Stimulated activated CD4-positive, alpha-beta T cell treated with anti-CD3 and anti-CD28 coated beads, Interleukin-15, amount 100 ng/mL, for 1 hour (primary cell): ENCODE measurements at regions not wholly inside any gene's neighbourhood (a gene's known extent, or its start where the extent isn't known, plus 50 kb on each side); places are given as distances from the start of the nearest gene placed in this dataset.

Experiments used
- DNase-seq, 2 donors: peaks; one replicate each; pipeline ENCODE4 v3.0.0-alpha.2; 2020; ENCODE audit warnings: low read depth in 1 of 2, low spot score in 1 of 2

DNA sequence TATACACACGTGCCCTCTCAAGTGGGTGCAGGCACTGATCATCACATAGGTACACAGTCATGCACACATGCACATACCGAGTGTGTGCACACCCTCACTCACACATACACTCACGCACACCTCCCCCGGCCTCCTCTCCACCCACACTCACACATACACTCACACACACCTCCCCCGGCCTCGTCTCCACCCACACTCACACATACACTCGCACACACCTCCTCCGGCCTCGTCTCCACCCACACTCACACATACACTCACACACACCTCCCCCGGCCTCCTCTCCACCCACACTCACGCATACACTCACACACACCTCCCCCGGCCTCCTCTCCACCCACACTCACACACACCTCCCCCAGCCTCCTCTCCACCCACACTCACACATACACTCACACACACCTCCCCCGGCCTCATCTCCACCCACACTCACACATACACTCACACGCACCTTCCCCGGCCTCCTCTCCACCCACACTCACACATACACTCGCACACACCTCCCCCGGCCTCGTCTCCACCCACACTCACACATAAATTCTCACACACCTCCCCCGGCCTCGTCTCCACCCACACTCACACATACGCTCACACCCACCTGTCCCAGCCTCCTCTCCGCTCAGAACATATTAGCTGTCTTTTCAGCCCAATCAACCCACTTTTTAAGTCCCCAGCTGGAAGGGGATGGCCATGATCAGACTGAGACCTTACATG, 105.2 kb upstream of the VSTM2B start:
- DNase-seq, result no peak

DNA sequence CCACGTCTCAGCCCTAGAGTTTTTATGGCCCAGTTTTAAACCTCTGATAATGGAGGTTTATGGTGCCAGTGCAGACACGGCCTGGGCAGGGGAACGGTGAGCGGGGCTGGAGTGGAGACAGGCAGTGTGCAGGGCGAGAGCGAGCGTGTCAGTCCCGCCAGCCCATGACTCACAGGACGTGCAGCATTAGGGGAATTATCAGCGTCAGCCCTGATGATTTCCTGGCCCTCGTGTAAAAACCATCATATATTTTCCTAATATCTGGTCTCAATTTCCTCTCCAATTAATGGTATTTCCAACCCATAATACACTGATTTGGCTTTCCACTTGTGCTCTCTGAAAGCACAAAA, 104.6 kb upstream of the VSTM2B start:
- DNase-seq, result no peak

DNA sequence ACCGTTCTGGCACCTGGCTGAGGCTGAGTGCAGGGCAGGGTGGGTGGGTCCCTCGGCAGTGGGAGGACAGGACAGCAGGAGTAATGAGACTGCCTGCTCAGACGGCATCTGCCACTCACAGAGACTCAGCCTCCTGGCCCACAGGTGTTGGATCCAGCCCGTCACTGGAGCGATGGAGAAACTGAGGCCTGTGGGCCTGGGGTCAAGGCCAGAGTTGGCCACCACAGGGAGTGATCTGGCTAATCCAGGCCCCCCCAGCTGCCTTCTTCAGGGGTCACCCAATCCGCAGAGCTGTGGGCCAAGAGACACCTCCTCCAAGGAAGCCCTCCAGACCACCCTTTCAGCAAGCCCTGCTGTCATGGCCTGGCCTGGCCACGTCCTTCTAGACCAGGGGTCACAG, 103.7 kb upstream of the VSTM2B start:
- DNase-seq, result no peak

DNA sequence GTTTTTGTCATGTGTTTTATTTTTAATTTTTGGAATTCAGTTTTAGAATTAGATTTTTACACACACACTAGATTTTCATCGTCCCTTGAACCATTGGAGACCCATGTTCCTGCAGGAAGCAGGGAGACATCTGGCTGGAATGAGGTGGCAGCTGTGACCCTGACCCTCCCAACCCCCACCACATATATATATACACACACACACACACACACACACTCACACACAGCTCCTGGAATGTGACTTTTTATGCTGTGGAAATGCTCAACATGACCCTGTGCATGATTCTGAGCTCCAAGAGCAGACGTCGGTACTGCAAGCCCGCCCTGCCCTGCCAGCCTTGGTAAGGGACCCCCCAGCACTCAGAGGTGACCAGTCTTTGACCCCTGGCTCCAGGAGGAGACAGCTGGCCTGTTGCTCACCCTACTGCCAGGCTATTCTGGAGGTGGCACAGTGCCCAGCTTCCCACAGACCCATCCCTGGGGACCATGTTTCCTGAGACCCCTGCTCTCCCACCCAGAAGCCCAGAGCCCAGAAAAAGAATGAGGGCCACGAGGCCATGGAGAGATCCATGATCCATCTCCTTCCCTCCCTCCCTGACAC, 103.2 kb upstream of the VSTM2B start:
- no peak for DNase-seq

DNA sequence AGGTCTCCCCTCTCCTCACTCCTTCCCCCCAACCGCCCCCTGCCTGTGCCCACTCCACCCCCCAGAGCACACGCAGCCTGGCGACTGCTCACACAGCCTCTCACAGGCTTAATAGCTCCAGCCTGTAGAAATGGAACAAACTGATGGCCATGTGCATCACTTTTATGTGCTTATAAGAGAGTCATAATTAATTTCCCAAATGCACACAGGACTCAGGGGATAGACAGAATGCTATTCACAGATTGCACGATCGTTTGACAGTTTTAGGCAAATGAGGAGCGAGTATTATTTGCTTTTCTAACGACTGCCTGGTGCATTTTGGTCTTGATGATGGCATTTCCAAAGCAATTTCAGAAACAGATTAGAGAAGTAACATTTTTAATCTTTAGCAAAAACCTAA, 97.7 kb upstream of the VSTM2B start:
- no peak for DNase-seq

DNA sequence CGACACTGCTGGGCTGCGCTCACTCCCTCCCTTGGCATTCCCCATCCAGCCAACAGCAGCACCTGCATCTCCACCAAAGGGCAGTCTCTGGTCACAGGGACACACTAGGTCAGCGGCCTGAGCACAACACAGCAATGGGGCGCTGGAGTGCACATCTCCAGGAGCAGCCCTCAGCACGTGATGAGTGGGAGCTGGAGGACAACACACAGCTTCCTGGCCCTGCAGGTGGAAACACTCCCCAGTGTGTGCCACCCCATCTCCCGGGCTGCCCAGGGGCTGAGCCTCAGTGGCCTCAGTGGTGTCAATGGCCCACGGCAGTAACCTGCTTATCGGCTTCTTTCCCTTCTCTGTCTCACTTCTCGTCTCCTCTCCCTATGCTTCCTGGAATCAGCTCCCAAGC, 96.8 kb upstream of the VSTM2B start:
- DNase-seq, result no peak

DNA sequence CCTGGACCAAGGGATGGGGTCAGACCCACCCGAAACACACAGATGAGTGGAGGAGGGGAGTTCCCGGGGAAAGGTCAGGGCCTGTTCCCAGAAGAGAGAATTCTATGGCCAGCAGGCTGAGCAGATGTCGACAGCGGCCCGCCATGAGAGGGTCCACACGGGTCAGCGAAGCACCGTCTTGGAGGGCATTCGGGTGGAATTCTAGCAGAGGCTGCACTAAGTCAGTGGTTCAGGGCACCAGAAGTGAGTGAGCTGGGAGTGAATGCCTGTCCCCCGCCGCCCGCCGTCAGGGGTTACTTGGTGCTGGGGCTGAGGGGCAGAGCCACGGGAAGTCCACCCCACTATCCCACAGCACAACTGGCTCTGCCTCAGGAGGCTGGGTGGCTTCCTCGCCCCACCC, 96.2 kb upstream of the VSTM2B start:
- DNase-seq, result no peak

DNA sequence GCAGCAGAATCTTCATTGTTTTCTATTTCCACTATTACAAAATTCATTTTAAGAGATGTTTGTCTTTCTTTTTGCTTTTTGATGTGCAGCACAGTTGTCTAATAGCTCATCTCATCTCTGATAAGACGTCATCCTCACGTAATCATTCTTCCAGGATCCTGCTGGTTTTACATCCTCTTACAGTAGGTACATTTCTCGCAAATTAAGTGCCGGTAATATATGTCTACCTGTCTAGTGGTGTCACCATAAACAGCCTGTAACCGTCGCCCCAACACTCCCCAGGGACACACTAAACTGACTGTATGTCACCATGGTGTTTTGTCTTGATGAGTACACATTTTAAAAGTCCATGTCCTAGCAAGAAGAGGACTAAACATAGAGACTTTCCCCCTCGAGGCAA, 94.5 kb upstream of the VSTM2B start:
- no peak for DNase-seq

DNA sequence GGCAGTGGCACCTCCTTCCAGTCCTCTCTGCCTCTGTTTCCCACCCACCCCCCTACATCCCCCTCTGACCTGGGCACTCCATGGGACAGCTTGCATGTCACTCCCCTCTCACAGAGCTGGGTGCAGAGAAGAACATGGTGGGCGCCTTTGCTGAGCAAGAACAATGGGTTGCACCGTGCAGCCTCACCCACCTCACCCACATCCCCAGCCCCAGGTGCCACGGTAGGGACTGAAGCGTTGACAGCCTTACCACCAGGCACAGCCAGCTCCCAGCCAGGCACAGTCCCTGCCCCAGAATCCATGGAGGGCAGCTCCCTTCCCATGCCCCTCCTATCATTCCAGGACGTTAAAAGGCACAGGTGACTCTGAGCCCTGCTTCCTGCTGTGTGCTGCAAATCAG, 93.1 kb upstream of the VSTM2B start:
- no peak for DNase-seq

DNA sequence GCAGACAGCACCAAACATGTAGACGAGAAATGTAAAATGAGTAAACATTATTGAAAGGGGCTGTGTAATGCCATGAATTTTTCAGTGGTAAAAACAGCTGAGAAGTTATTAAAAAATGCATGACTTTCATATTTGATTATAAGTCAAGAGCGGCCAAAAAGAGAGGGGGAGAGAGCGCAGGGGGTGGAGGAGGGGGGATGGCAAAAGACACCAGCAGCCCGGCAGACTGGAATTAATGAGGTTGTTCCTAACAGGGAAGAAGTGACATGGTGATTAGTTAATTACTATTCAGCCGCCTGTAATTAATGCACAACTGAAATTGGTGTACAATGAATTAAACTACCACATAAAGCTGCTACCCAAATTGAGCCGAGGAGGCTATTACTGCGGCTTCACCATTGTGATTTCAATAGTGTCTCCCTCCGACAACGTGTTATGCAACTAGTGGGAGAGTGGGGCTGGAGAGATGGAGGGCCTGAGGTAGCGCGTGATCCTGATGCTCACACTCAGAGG, 89.1 kb upstream of the VSTM2B start:
- no peak for DNase-seq

DNA sequence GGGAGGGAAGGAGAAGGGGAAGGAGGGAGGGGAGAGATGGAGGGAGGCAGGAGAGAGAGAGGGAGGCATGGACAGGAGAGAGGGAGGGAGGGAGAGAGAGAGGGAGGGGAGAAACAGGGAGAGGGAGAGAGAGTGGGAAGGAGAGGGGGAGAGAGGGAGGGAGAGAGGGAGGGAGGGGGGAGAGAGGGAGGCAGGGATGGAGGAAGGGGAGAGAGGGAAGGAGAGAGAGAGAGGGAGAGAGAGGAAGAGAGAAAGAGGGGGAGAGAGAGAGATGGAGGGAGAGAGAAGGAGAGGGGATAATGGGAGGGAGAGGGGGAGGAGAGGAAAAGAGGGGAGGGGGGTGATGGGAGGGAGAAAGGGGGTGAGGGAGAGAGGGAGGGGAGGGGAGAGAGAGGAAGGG, 86.8 kb upstream of the VSTM2B start:
- no peak for DNase-seq

DNA sequence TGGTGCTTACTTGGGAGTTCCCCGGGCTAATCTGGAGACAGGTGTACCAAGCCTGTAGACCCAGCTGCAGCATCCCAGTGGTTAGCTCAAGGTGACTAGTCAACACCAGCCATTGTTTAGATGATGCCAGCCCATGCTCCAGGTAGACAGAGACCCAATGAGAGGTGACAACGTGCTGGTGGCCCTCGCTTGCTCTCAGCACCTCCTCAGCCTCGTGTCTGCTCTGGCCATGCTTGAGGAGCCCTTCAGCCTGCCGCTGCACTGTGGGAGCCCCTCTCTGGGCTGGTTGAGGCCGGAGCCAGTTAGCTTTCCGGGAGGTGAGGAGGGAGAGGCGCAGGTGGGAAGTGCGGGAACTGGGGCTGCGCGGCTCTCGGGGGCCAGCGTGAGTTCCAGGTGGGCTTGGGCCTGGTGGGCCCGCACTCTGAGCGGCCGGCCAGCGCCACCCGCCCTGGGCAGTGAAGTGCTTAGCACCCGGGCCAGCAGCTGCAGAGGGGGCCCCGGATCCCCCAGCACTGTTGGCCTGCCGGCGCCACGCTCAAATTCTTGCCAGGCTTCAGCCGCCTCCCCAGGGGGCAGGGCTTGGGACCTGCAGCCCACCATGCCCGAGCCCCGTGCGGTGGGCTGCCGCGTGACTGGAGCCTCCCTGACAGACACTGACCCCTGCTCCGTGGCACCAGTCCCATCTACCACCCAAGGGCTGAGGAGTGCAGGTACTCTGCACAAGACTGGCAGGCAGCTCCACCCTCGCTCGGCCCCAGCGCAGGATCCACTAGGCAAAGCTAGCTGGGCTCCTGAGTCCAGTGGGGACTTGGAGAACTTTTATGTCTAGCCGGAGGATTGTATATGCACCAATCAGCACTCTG, 85.9 kb upstream of the VSTM2B start:
- DNase-seq, result no peak

DNA sequence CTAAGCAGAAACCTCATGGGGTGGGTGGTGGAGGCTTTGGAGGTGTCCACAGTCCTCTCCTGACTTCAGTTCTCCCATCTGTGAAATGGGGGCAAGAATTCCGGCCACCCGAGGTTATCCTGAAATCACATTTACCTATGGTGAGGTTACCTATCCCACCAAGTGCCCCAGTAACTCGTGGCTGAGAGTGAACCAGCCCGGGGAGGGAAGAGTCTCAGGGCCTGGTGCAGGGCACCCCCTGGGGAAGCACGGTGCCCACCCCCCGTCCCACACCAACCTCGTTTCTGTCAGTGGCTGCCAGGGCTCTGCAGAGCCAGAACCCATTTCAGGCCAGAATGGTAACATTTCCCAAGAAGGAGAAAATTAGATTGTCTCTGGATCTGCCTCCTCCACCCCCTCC, 83.7 kb upstream of the VSTM2B start:
- DNase-seq, result no peak

DNA sequence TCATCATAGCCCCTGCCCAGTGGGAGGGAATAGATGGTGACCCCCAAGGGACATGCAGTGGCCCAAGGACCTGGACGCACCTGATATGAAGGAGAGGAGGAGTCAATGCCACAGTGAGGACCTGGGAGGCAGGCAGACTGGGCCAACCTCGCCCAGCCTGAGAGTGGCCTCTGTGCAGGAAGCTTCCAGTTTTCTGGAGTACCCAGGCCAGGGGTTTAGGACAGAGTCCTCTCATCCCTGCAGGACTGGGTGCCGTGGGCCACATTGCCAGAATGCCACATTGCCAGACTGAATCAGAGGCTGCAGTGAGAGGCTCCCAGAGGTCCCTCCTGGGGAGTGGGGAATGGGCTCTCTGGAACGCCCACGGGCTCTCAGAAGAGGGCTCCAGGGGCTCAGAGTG, 82.9 kb upstream of the VSTM2B start:
- DNase-seq, result no peak

DNA sequence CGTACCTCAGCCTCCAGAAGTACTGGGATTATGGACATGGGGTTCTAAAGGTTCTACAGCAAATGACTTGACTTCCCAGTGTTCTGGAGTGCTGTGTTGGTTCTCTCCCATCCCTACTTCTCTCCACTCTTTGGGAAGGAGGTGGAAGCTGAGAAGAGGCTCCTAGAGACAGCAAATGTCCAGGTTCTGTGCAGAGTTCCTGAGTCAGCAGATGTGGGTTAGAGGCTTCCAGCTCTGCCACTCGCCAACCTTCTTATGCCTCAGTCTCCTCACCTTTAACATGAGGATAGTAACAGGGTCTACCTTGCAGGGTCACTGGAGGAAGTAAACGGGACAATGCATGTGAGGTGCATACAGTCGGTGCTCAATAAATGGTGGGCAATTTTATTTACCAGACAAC, 80.5 kb upstream of the VSTM2B start:
- DNase-seq, result no peak

DNA sequence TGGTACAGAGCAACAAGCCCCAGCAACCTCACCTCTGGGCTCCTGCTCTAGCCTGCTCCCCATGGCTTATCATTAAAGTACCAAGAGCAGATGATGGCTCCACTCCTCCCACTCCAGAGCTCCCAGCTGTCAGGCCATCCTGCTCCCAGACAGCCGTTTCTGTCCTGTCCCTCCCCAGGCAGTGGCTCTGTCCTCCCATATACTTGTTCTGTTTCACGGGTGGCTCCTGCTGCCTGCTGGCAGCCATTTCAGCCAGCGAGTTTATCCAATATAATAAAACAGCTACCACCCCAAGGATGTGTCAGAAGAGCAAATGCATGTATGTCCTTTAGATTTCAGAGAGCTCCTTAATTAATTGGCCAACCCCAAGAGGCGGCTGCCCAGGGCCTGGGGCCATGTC, 79.4 kb upstream of the VSTM2B start:
- no peak for DNase-seq

DNA sequence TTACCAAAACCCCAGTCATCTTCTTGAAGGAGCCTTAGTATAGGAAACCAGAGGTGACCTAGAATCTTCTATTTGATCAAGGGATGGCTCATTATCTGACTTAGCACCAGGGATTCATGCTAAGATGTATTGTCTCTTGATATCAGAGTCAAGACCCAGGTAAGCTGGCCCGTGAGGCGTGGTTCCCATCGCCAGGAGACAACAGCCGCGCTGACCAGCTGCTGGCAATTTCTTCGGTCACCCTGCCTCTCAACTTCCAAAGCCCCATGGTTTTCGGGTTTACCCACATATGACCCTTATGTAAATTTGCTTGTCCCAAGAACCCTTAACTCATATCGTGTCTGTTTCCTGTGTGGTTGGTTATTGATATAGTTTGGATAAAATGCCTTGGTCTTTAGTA, 77.7 kb upstream of the VSTM2B start:
- DNase-seq, result no peak

DNA sequence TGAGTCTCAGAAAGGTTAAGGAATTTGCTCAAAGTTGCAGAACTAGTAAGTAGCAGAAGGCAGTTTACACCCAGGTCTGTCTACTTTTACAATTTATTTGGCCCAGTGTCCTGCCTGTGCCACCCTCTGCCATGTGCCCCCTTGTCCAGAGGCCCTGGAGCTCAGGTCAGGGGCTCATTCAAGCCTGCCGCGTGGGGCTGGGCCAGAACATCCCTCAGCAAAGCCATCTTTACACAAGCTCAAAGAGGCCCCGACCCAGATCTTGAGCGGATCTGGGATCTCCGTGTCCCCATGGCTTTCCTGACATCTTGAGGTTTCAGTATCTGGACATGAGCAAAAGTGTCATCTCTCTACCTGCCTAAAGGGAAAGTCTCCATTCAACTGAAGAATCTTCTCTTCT, 76.4 kb upstream of the VSTM2B start:
- no peak for DNase-seq

DNA sequence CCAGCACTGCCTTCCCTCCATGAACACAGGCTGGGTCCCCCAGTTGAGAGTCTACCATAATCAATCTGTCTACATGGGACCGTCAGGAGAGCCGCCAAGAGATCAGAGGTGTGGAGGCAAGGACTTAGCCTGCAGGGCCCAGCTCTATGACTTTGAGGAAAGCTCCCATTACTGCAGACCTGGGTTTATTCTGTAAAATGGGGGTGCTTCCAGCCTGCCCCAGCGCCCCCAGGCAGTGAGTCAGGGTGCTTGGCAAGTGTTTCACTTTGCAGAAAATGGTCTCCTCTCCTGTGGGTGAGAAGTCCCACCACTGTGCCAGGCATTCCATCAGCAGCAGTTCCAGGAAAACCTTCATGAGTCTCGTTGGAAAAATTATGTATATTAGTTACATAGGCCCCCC, 75.5 kb upstream of the VSTM2B start:
- DNase-seq, result no peak

DNA sequence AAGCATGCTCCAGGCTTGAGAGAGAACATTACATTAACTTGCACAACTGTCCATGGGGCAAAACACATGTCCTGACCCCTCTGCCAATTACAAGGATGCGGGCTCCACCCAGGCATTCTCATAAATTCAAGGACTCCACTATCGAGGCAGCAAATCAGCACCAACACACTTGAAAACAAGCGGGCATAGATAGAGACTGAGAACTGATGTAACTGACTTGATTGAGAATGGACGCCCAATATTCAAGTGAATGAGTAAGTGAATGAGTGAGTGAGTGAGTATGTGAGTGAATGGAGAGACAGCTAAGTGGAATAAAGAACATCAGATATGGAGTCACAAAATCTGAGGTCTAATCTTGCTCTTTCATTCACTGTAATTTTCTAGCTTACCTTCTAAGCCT, 75.0 kb upstream of the VSTM2B start:
- no peak for DNase-seq

DNA sequence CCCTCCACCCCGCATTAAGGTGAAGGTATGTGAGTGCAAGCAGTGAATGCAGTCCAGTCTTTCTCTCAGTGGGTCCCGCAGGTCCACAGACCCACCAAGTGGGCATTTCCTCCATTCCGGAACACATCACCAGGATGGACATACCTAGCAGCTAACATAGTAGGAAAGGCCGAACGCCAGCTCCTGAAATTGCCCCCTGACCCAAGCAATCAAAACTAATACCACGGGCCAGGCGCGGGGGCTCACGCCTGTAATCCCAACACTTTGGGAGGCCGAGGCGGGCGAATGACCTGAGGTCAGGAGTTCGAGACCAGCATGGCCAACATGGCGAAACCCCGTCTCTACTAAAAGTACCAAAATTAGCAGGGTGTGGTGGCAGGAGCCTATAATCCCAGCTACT, 71.7 kb upstream of the VSTM2B start:
- no peak for DNase-seq

DNA sequence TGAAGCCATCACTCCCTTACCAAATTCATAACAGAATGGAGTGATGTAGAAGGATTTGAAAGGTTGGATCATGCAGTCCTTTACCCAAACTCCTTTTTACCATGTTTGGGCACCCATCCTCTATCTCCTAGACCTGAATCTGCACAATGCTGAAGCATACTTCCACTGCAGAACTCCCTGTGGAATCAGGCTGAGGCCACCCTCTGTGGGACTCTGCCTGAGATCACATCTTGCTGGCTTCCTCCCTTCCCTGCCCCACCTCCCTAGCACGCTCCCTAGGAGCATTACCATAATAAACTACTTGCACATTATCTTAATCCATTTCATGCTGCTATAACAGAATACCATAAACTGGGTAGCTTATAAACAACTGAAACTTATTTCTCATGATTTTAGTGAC, 68.4 kb upstream of the VSTM2B start:
- DNase-seq, result no peak
